HG02970 (cell line): ENCODE measurements at regions not wholly inside any gene's neighbourhood (a gene's known extent, or its start where the extent isn't known, plus 50 kb on each side); places are given as distances from the start of the nearest gene placed in this dataset.
A peak's percentile ranks its signal among the peaks of the same experiment; 100 is the strongest.
"Not testable (repeated sequence)": the region's sequence is repeated elsewhere in the genome, so short reads cannot be mapped to it uniquely, and the experiment has no call there.

Experiments
- ATAC-seq: cut with Tn5 transposase; IDR thresholded peaks from one replicate; pipeline ENCODE4 v1.9.1; 2021; ENCODE audit warnings: mild to moderate bottlenecking, moderate library complexity, moderate number of reproducible peaks; ENCODE audit not compliant: unreplicated experiment, low FRiP score

DNA sequence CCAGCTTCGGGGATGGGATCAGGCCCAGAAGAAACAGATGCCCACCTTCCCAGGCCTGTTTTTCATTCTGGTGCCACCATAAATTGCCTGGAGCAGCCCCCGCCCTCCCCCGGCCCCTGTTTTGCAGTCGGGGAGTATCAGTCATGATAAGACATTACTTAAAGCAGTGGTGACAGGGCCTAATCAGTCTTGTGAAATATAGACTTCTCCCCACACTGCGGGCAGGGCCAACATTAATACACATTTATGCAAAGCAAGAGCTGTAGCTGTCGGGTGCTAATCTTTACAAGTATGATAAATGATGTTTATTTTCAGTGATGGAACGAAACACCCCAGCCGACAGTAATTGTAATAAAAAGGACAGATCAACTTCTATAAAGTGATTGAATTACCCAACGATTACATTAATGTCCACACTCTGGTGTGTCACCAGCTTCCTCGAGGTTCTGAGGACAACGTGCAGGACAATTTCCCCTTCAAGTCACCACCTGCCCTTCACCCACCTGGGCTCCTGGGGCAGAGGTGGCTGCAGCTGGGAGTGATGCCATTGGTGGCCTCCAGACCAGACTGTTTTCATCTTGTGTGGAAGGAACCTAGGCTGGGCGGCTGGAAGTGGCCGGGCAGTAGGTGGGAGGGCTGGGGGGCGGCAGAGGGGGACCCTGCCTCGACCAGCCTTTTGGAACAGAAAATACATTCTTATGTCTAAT, 226.0 kb downstream of the TFCP2L1 start:
- no peak for ATAC-seq

GRCh38 chr2:121059651-121060649, 225.1 kb downstream of the TFCP2L1 start:
- no peak for ATAC-seq

- no peak for ATAC-seq
These were observed 223.4 kb downstream of the TFCP2L1 start for GRCh38 chr2:121061633-121062032.

- no peak for ATAC-seq
These were observed 221.5 kb downstream of the TFCP2L1 start for GRCh38 chr2:121063471-121063870.

DNA sequence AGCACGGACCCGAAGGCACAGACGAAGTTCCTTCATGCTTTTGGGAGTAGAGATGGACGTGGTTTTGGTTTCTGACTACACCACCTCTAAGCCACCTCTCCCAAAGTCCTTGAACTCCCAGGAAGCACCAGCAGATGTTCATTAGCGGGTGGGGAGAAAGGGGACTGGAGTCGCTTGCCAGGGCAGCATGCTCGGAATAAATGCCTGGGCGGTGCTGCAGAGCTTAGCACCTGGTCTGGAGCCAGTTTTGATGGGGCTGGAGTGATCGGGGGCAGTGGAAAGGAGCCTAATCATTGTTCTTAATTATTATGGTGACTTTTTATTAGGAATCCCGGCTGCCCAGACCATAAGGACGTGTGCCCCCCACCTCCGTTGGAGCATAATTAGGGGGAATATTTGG, 220.8 kb downstream of the TFCP2L1 start:
- no peak for ATAC-seq

- no peak for ATAC-seq
These were observed 219.8 kb downstream of the TFCP2L1 start for GRCh38 chr2:121065239-121065638.

- no peak for ATAC-seq
These were observed 218.5 kb downstream of the TFCP2L1 start for GRCh38 chr2:121066526-121066925.

- ATAC-seq = no peak
These were observed 216.2 kb downstream of the TFCP2L1 start for GRCh38 chr2:121068851-121069250.

- no peak for ATAC-seq
These were observed 215.5 kb downstream of the TFCP2L1 start for GRCh38 chr2:121069434-121069969.

DNA sequence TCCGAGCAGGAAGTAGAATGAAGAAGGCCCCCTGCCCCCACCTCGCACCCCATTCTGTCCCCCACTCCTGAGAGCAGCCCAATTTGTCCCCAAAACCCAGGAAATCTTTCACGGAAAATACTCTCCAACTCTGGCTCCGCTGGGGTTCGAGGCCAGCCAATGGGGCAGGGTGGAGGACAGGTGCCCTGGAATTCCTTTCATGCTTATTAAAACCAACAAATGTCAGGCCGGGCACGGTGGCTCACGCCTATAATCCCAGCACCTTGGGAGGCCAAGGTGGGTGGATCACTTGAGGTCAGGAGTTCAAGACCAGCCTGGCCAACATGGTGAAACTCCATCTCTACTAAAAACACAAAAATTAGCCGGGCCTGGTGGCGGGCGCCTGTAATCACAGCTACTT, 214.9 kb downstream of the TFCP2L1 start:
- not testable (repeated sequence) for ATAC-seq

DNA sequence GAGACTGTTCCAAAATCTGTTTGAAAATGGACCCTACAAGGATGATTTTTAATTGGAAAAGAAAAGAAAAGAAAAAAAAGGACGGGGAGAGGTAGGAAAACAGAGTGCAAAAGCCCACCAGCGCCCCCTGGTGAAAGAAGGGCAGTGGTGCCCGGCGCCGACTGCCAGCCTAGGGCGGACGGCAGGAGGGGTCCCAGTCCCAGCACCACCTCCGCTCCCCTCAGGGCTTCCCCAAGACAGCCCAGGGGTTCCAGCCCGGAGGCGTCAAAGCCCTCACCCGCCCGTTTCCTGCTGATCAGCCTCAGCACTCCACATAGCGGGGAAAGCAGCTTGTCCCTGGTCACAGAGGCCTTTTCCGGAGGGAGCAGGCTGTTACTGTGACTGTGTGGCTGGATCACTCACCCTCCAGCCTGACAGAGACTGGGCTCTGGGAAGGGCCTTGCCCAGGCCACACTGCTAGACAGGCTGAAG, 213.9 kb downstream of the TFCP2L1 start:
- ATAC-seq = no peak

DNA sequence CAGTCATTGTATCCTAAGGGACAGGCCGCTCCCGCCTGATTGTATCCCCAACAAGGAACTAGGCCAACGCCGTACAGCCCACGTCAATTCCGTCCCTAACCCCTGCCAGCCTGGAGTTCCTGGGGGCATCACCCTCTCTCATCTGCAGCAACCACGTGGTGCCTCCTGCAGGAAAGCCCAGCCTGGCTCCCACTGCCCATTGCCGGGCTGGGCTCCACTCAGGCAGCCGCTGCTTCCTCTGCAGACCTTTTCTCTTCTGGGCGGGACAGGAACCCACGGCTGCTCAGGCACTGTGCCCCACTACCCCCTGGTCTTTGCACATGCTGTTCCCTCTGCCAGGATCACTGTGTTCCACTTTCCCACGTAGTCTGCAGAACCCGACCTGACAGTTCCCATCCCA, 212.2 kb downstream of the TFCP2L1 start:
- no peak for ATAC-seq

- no peak for ATAC-seq
These were observed 211.4 kb downstream of the TFCP2L1 start for GRCh38 chr2:121073320-121074210.

DNA sequence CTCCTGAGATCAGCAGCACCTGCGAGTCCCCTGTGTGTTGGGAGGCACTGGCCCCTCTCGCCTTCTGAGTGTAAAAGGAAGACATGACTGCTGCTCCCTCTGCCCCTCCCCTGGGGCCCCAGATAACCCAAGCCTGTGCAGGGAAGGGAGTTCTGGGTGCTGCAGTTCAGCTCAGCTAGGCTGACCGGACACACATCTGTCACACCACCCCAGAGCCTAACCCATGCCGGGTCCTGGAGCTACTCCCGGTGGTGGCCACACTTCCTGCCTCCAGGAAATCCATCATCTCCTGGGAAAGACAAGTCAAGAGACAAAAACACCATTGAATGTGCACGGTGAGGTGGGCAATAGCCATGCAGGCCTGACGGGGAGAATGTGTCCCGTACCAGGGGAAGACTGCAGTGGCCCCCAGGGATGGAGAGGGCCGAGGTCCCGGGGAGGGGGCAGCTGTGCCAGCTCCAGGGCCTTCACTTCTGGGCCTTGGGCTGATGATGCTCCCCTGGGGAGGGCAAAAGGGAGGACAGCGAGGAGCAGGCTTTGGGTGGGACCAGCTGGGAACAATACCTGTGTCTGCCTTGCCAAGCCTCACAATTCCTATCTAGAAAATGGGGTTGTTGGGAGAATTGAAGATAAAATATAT, 210.6 kb downstream of the TFCP2L1 start:
- no peak for ATAC-seq

- no peak for ATAC-seq
These were observed 209.9 kb downstream of the TFCP2L1 start for GRCh38 chr2:121075006-121075551.

DNA sequence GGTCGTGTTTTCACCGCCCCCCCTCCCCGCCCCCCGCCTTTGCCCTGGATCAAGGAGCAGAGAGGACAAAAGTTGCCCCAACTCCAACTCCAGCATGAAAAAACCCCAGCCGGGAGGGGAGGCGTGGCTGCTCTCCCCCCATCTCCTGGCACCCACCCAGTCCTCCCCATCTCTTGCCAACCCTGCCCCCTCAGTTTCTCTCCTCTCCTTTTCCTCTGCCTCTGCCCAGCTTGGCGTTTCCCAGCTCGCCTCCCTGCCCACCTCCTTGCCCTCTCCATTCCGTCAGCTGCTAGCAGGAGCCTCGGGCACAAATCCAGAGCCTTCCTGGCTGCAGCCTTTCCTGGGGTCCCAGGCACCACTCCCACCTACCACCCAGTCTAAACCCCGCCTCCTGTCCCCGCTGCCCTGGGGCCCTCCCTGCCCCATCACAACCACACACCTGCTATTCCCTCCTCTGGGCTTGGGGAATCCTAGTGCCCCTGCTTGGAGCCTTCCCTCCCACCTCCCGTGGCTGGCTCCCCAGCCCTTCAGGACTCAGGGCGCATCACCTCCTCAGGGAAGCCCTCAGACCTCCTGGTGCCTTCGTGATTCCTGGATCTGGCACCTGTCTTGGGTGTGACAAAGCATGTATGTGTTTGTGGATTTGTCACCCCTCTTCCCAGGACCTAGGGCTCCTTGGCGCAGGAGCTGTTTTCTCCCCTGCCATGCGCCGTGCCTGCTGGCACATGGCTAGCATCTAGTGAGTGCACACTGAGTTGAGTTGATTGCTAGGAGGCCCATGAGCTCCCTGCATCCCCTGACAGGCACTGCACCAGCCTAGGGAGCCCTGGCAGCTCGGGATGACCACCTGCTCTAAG, 209.1 kb downstream of the TFCP2L1 start:
- no peak for ATAC-seq

- no peak for ATAC-seq
These were observed 208.5 kb downstream of the TFCP2L1 start for GRCh38 chr2:121076498-121076820.

DNA sequence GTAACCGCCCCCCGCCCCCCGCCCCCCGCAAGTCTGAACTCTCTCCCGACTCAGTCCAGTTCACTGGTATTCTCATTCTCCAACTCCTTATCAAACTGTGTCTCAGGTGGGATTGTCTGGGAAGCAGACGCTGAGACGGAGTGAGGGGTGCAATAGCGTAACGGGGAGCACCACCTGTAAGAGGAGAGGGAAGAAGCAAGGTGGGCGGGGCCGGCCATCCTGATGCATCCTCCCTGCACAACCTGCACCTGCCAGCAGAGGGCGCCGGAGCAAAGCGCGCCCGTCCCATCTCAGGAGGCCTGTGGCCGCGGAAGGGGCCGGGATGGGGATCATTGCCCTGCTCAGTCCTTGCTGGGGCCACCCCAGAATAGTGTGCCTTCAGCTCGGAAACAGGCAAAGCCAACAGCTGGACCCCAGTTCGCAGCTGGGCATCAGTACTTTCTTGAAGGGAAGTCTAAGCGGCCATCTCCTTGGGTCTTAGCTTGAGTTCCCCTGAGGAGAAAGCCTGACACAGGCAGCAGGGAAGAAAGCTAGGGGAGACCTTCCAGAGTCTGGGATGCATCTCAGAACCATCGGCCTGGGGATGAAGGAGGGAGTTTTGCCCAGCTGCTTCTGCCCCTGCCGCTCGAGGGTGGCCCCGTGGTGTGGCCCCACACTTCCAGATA, 208.0 kb downstream of the TFCP2L1 start:
- peak; percentile 52 for ATAC-seq
